Neuronal stem cell (in vitro differentiated cells): ENCODE measurements at regions not wholly inside any gene's neighbourhood (a gene's known extent, or its start where the extent isn't known, plus 50 kb on each side); places are given as distances from the start of the nearest gene placed in this dataset.

Experiments used
- DNase-seq: peaks from one replicate; pipeline ENCODE4 v3.0.0-alpha.2; 2013; ENCODE audit warnings: low spot score
- H2AFZ ChIP-seq: one replicate; pipeline ENCODE4 v1.6.1; 2013; ENCODE audit warnings: mild to moderate bottlenecking, low read length, inconsistent platforms
- H2AK5ac ChIP-seq: 2 replicates; pipeline ENCODE4 v1.6.1; 2013; ENCODE audit warnings: low read depth, mild to moderate bottlenecking, inconsistent platforms, low read length, moderate library complexity, mixed read lengths
- H2BK120ac ChIP-seq: 2 replicates; pipeline ENCODE4 v1.6.1; 2013; ENCODE audit warnings: low read depth, mild to moderate bottlenecking, inconsistent platforms, low read length, moderate library complexity, mixed read lengths
- H2BK12ac ChIP-seq: one replicate; pipeline ENCODE4 v1.6.1; 2013; ENCODE audit warnings: low read length, inconsistent platforms
- H2BK15ac ChIP-seq: 2 replicates; pipeline ENCODE4 v1.6.1; 2013; ENCODE audit warnings: mild to moderate bottlenecking, low read length, inconsistent platforms, mixed read lengths
- H2BK5ac ChIP-seq: one replicate; pipeline ENCODE4 v1.6.1; 2013; ENCODE audit warnings: inconsistent platforms, mild to moderate bottlenecking, low read length, moderate library complexity
- H3K14ac ChIP-seq: one replicate; pipeline ENCODE4 v1.6.1; 2013; ENCODE audit warnings: low read length, inconsistent platforms
- H3K18ac ChIP-seq: 2 replicates; pipeline ENCODE4 v1.6.1; 2013; ENCODE audit warnings: low read length, inconsistent platforms
- H3K23ac ChIP-seq: 2 replicates; pipeline ENCODE4 v1.6.1; 2013; ENCODE audit warnings: low read depth, mild to moderate bottlenecking, mixed read lengths, low read length, inconsistent platforms; ENCODE audit not compliant: poor library complexity
- H3K27ac ChIP-seq: replicated peaks from 3 replicates; pipeline ENCODE4 v1.5.1; 2013; ENCODE audit warnings: low read length, inconsistent platforms
- H3K27me3 ChIP-seq, 3 experiments: 2 replicates each; pipeline ENCODE4 v1.6.1; 2013; ENCODE audit warnings: low read length in 3 of 3, mild to moderate bottlenecking in 2 of 3, inconsistent platforms in 1 of 3, low read depth in 1 of 3, mixed read lengths in 1 of 3, moderate library complexity in 1 of 3; ENCODE audit not compliant: control insufficient read depth in 3 of 3, insufficient read depth in 3 of 3
- H3K36me3 ChIP-seq, 2 donors: replicated peaks in 1 of 2; 2 replicates each; pipeline ENCODE4 v1.6.1; 2013; ENCODE audit warnings: low read length in 2 of 2; ENCODE audit not compliant: control insufficient read depth in 2 of 2, insufficient read depth in 2 of 2
- H3K4ac ChIP-seq: 2 replicates; pipeline ENCODE4 v1.6.1; 2013; ENCODE audit warnings: inconsistent platforms, mild to moderate bottlenecking, low read length, moderate library complexity
- H3K4me1 ChIP-seq, 2 donors: 1 replicate in 1 of 2; 2 replicates in 1 of 2; pipeline ENCODE4 v1.6.1; 2013; ENCODE audit warnings: low read length in 2 of 2, low read depth in 1 of 2; ENCODE audit not compliant: control insufficient read depth in 2 of 2, insufficient read depth in 1 of 2
- H3K4me2 ChIP-seq: one replicate; pipeline ENCODE4 v1.6.1; 2013; ENCODE audit warnings: mild to moderate bottlenecking, low read length, inconsistent platforms; ENCODE audit not compliant: insufficient read depth, poor library complexity, severe bottlenecking
- H3K4me3 ChIP-seq, 2 donors: 2 replicates each; pipeline ENCODE4 v1.5.1; 2013; ENCODE audit warnings: low read length in 2 of 2, mild to moderate bottlenecking in 2 of 2, inconsistent platforms in 1 of 2, moderate library complexity in 1 of 2
- H3K79me1 ChIP-seq: one replicate; pipeline ENCODE4 v1.6.1; 2013; ENCODE audit warnings: low read depth, mild to moderate bottlenecking, inconsistent platforms, low read length, moderate library complexity
- H3K9ac ChIP-seq: one replicate; pipeline ENCODE4 v1.6.1; 2013; ENCODE audit warnings: mild to moderate bottlenecking, low read depth, low read length, inconsistent platforms; ENCODE audit not compliant: poor library complexity
- H3K9me3 ChIP-seq, 2 donors: replicated peaks in 1 of 2; 2 replicates each; pipeline versions ENCODE3 to v1.6.1; 2013; ENCODE audit warnings: low read length in 2 of 2, mild to moderate bottlenecking in 2 of 2, inconsistent platforms in 1 of 2, low read depth in 1 of 2, mixed read lengths in 1 of 2, moderate library complexity in 1 of 2; ENCODE audit not compliant: control insufficient read depth in 2 of 2, insufficient read depth in 1 of 2
- H4K8ac ChIP-seq: one replicate; pipeline ENCODE4 v1.6.1; 2013; ENCODE audit warnings: low read depth, mild to moderate bottlenecking, inconsistent platforms, low read length, moderate library complexity
- H4K91ac ChIP-seq: one replicate; pipeline ENCODE4 v1.6.1; 2013; ENCODE audit warnings: low read length, low read depth, mild to moderate bottlenecking, inconsistent platforms; ENCODE audit not compliant: poor library complexity
- WGBS, 2 donors: extraction: QIAGEN DNeasy Blood & Tissue Kit; methylation state at CpG; one replicate each; pipeline ENCODE4 v1.1.7; 2013; ENCODE audit warnings: missing lambda C conversion rate in 2 of 2, mixed read lengths in 1 of 2; ENCODE audit not compliant: insufficient read length in 2 of 2, insufficient replicate concordance in 1 of 2; ENCODE audit errors: extremely low coverage in 2 of 2; 5-methylcytosine and 5-hydroxymethylcytosine counted together

DNA sequence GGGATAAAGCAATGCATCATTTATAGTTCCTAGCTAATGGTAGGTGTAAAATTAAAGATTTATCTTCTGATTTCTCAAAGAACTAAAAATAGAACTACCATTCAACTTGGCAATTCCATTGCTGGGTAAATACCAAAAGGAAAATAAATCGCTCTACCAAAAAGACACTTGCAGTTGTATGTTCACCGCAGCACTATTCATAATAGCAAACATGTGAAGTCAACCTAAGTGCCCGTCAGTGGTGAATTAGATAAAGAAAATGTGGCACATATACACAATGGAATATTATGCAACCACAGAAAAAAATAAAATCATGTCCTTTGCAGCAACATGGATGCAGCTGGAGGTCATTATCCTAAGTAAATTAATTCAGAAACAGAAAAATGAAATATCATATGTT lies 192.8 kb upstream of the ADRA1D start:
- Histone ChIP-seq H2BK12ac (no peak overlapping the region), H3K4me3 (no peak overlapping the region), H3K79me1 (no peaks in the 10 kb centered on the region), H3K9me3 (no peaks in the 10 kb centered on the region), H3K4ac (no peak overlapping the region), H3K18ac (no peak overlapping the region), H2BK15ac (no peak overlapping the region), H2BK120ac (no peak overlapping the region), H3K14ac (no peak overlapping the region), H3K27ac (no peak overlapping the region), H3K9ac (no peak overlapping the region), H4K8ac (no peak overlapping the region), H3K23ac (no peak overlapping the region), H2AFZ (no peak overlapping the region), H3K36me3 (no peaks in the 10 kb centered on the region), H3K4me1 (peaks cover 0 to 5% of the 10 kb centered on the region in 2 donors), H3K4me2 (no peak overlapping the region), H3K27me3 (no peaks in the 10 kb centered on the region), H4K91ac (no peak overlapping the region), H2AK5ac (no peak overlapping the region), H2BK5ac (no peak overlapping the region)
- no CpG with 5 or more reads among the region's 3 CpGs for WGBS, 2 donors
- DNase-seq = no peak

DNA sequence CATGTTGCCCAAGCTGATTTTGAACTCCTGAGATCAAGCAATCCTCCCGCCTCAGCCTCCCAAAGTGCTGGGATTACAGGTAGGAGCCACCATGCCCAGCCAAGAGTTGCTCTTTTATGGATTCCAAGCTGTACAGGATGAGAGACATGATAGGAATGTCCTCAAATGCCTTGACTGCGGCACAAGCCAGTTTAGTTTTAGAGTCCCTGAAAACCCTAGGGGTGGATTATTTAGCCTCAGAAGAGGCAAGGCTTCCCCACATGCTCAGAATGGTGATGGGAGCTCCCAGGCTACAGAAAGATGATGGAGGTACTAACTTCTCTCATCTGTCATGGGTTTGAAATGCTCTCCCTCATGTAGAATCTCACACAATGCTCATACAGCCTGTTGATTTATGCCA lies 192.1 kb upstream of the ADRA1D start:
- Histone ChIP-seq H3K18ac (no peak overlapping the region), H3K79me1 (no peaks in the 10 kb centered on the region), H2AFZ (no peak overlapping the region), H3K27ac (no peak overlapping the region), H2BK120ac (no peak overlapping the region), H2BK5ac (no peak overlapping the region), H3K9me3 (no peaks in the 10 kb centered on the region), H2BK12ac (no peak overlapping the region), H3K36me3 (no peaks in the 10 kb centered on the region), H2AK5ac (no peak overlapping the region), H2BK15ac (no peak overlapping the region), H3K4me1 (peaks cover 0 to 5% of the 10 kb centered on the region in 2 donors), H3K9ac (no peak overlapping the region), H4K91ac (no peak overlapping the region), H3K4me3 (no peak overlapping the region), H3K23ac (no peak overlapping the region), H3K4me2 (no peak overlapping the region), H3K4ac (no peak overlapping the region), H3K14ac (no peak overlapping the region), H4K8ac (no peak overlapping the region), H3K27me3 (no peaks in the 10 kb centered on the region)
- no peak for DNase-seq
- WGBS, 2 donors = no CpG with 5 or more reads among the region's 2 CpGs

DNA sequence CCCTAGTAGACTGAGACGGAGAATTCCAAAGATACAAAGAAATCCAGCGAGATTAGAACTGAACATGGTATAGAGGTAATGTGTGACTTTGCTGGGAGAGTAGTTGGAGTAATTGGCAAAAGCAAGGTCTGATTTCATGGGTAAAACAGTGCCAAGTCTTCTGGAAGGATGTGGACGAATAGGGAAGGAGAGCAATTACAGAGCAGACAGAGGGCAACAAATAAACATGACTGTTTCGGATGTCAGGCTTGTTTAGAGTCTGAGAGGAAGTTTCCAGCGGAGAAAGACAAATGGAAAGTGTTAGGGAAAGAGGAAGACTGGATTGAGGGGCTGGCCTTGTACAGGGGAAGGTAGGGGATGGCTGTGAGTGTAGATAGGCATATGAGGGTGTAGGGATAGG lies 190.4 kb upstream of the ADRA1D start:
- Histone ChIP-seq H3K23ac (no peak overlapping the region), H2BK15ac (no peak overlapping the region), H3K18ac (no peak overlapping the region), H2BK12ac (no peak overlapping the region), H2BK120ac (no peak overlapping the region), H3K27me3 (no peaks in the 10 kb centered on the region), H3K27ac (no peak overlapping the region), H2BK5ac (no peak overlapping the region), H3K79me1 (no peaks in the 10 kb centered on the region), H4K8ac (no peak overlapping the region), H3K4ac (no peak overlapping the region), H3K4me3 (no peak overlapping the region), H3K14ac (no peak overlapping the region), H3K9me3 (no peaks in the 10 kb centered on the region), H3K4me2 (no peak overlapping the region), H4K91ac (no peak overlapping the region), H3K36me3 (no peaks in the 10 kb centered on the region), H2AK5ac (no peak overlapping the region), H3K4me1 (peaks cover 0 to 2% of the 10 kb centered on the region in 2 donors), H3K9ac (no peak overlapping the region), H2AFZ (no peak overlapping the region)
- no CpG with 5 or more reads among the region's 5 CpGs for WGBS, 2 donors
- no peak for DNase-seq

DNA sequence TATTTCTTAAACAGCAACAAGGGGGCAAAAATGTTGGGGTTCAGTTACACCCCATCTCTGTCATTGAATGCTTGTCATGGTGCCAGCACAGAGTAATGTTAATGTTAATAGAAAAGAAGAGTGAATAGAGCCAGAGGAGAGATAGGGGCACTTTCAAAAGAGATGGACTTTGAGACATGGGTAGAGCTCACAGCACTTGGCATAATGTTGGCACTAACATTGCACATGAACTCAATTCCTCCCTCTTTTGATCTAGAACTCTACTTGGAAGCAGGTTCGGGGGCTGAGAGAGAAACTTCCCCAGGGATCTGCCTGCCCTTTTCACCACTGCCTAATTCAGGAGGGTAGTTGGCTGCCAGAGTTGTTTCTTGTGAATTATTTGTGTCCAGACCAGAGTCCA lies 188.0 kb upstream of the ADRA1D start:
- Histone ChIP-seq H3K27ac (no peak overlapping the region), H3K36me3 (no peaks in the 10 kb centered on the region), H4K8ac (no peak overlapping the region), H3K4me3 (no peak overlapping the region), H3K23ac (no peak overlapping the region), H3K4me1 (peaks cover 0 to 3% of the 10 kb centered on the region in 2 donors), H3K27me3 (no peaks in the 10 kb centered on the region), H3K79me1 (no peaks in the 10 kb centered on the region), H2BK12ac (no peak overlapping the region), H3K14ac (no peak overlapping the region), H2BK15ac (no peak overlapping the region), H2AK5ac (no peak overlapping the region), H4K91ac (no peak overlapping the region), H2BK120ac (no peak overlapping the region), H3K9ac (no peak overlapping the region), H2AFZ (no peak overlapping the region), H3K18ac (no peak overlapping the region), H3K4me2 (no peak overlapping the region), H3K4ac (no peak overlapping the region), H3K9me3 (no peaks in the 10 kb centered on the region), H2BK5ac (no peak overlapping the region)
- no CpG with 5 or more reads among the region's 1 CpG for WGBS, 2 donors
- no peak for DNase-seq
